ENCODE measurements at regions not wholly inside any gene's neighbourhood (a gene's known extent, or its start where the extent isn't known, plus 50 kb on each side); places are given as distances from the start of the nearest gene placed in this dataset.
A peak's percentile ranks its signal among the peaks of the same experiment; 100 is the strongest.
"Not testable (repeated sequence)": the region's sequence is repeated elsewhere in the genome, so short reads cannot be mapped to it uniquely, and the experiment has no call there.

DNA sequence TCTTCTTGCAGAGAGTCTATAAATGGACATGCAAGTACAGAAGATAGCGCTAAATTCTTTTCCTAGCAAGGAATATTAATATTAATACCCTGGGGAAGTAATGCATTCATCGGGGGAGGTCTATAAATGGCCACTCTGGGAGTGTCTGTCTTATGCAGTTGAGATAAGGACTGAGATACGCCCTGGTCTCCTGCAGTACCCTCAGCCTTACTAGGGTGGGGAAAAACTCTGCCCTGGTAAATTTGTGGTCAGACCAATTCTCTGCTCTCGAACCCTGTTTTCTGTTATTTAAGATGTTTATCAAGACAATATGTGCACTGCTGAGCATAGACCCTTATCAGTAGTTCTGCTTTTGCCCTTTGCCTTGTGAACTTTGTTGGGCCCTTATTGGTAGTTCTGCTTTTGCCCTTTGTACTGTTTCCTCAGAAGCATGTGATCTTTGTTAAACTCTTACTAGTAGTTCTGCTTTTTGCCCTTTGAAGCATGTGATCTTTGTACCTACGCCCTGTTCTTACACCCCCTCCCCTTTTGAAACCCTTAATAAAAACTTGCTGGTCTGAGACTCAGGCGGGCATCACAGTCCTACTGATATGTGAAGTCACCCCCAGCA, 1956.2 kb downstream of the PCDH9 start:
- DNase-seq = peak; percentile 9 to 14

DNA sequence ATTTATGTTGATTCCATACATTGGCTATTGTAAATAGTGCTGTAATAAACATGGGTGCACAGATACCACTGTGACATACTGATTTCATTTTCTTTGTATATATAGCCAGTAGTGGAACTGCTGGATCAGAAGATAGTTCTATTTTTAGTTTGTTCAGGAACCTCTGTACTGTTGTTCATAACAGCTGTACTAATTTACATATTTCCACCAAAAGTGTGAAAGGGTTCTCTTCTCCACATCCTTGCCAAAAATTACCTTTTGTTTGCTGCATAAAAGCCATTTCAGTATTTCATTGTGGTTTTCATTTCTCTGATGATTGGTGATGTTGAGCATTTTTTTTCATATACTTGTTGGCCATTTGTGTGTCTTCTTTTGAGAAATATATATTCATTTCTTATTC, 1962.1 kb downstream of the PCDH9 start:
- no peak for DNase-seq

DNA sequence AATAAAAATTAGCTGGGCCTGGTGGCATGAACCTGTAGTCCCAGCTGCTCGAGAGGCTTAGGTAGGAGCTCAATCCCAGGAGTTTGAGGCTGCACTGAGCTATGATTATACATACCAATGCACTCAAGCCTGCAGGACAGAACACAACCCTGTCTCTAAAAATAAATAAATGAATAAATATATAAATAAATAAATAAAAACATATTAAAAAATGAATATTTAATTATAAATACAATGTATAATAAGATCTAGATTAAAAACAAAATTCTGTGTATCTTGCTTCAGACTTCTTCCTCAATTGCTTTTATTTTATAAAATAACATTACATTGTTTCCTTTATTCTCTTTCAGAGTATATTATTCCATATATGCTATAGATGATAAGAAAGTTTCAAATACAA, 1964.1 kb downstream of the PCDH9 start:
- no peak for DNase-seq

DNA sequence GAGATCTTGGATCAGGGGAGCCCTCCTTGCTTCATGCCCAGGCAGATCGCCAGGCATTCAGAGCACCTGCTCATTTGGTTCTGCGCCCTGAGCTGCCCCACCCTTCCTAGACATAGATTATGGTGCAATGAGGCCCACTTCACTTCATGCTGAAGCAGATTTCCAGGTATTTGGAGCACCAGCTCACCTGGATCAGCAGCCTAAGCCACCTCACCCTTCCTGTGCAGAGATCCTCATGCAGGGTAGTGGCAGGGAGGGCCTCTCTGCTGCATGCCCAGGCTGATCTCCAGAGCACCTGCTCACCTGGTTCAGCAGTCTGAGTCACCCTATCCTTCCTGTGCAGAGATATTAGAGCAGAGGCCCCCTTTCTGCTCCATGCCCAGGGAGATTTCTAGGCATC, 1966.1 kb downstream of the PCDH9 start:
- DNase-seq = no peak

DNA sequence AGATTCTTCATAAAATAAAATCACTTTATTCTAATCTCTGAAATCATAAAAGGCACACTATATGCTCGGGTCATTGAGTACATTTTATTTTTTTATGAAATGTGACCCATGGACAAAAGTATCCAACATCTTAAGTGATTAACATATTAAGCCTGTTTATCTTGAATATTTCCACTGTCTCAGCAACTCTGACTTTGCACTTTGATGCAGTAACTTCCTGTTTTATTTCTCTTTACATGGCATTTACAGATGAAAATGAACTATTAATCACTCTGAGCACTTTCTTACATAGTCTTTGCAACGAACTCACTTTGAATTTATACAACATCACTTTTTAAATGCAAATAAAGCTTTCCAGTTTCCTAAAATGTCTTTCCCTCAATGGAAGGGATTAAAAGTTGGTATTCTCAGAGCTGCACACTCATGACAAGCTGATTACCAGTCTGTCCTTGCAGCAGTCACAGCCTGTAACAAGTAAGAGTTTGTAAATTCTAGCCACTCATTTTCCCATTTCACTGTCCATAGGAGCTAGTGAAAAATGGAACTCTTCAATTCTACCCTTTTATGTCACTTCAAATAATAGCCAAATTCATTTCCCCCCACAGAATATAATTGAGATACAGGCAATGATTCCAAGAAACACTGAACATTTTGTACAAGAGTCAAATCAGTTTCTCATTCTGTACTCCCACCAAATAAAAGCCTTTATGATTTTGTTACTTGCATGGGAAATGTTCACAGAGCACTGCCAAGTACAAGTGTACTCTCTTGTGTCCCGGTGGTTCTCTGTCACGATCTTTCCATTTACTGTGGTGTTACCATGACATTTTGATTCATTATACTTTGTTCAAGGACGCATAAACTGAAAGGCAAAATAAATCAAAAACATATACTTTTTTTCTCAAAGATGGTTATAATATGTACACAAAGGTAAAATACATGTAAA, 1968.9 kb downstream of the PCDH9 start:
- DNase-seq = peak; percentile 5 to 7

DNA sequence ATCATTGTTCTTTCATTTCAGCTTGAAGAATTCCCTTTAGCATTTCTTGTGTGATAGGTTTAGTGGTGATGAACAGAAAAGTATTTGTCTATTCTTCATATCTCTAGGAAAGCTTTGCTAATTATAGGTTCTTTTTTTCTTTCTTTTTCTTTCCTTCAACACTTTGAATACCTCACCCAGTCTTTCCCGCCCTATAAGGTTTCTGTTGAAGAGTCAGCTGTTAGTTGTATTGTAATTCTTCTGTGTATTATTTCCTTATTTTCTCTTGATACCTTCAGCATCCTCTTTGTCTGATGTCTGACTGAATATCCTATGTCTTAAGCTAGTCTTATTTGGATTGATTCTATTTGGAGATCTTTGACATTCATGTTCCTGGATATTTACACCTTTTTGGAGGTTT, 1989.4 kb downstream of the PCDH9 start:
- no peak for DNase-seq

DNA sequence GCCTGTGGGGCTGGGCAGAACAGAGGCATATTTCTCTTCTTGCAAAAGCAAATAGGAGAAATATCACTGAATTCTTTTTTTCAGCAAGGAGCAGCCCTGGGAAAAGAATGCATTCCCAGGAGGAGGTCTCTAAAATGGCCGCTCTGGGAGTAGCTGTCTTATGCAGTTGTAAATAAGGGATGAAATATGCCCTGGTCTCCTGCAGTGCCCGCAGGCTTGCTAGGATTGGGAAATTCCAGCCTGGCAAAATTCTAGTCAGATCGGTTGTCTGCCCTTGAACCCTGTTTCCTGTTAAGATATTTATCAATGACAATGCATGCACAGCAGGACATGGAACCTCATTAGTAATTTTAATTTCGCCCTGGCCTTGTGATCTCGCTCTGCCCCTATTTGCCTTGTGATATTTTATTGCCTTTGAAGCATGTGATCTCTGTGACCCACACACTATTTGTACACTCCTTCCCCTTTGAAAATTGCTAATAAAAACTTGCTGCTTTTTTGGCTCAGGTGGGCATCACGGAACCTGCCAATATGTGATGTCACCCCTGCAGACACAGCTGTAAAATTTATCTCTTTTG, 1993.2 kb downstream of the PCDH9 start:
- DNase-seq = no peak

DNA sequence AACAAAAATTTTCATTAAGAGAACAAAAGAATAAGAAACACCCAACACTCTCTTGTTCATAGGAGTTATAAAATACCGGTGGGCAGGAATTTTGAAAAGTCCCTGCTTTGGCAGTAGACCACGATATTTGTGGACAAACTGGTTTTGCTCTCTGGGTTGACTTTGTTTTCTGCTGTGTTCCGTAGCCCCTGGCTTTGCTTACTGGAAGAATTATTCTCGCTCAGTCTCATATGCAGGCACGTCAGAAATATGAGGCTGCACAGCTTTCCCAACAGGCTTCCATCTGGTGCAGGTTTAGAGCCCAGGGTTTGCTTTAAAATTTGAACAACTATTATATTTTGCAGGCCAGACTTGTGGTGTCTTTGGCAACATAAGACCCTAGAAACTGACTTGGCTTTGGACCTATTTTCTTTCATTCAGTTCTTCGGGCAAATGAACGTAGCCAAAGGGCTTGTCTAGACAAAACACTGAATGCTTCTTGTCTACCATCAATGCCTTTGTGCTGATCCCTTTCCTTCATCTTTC, 2012.6 kb downstream of the PCDH9 start:
- DNase-seq = no peak

DNA sequence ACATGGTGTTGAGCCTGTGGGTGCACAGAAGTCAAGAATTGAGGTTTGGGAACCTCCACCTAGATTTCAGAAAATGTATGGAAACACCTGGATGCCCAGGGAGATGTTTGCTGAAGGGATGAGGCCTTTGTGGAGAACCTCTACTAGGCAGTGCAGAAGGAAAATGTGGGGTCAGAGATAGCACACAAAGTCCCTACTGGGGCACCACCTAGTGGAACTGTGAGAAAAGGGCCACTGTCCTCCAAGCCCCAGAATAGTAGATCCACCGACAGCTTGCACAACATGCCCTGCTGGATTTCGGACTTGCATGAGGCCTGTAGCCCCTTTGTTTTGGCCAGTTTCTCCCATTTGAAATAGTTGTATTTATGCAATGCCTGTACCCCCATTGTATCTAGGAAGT, 2027.3 kb downstream of the PCDH9 start:
- not testable (repeated sequence) for DNase-seq

DNA sequence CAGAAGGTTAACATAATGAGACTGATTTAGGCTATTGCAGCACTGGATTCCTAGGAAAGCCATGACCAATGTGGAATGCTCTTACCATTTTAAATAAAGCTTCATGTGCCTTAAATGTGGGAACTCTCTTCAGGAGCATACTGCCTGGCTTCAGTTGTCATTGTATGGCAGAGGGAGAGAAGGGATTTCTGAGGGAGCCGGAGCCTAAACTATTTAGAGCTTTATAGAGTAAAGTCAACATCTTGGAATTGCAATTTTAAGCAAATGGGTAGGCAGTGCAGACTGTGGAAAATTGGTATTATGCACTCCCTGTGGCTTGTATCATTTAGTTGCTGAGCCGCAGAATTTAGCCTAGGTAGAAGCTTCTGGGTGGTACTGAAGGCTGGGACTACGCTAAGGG, 2041.4 kb downstream of the PCDH9 start:
- DNase-seq = no peak

DNA sequence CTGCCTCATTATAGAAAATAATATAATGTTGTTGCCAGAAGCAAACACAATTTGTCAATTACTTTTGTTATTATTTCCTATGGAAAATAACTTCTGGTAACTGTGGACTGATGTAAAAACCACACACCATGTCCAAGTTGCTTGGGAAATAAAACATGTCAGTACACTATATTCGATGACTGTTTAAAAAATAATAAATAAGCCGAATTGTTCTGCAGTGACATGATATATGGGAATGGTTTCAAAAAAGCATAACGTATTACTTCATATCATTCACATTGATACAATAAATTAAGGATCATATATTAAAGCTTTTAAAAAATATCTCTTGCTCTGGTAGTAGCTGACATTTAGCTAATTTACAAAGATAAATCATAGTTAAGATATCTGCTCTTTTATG, 2062.1 kb downstream of the PCDH9 start:
- no peak for DNase-seq

DNA sequence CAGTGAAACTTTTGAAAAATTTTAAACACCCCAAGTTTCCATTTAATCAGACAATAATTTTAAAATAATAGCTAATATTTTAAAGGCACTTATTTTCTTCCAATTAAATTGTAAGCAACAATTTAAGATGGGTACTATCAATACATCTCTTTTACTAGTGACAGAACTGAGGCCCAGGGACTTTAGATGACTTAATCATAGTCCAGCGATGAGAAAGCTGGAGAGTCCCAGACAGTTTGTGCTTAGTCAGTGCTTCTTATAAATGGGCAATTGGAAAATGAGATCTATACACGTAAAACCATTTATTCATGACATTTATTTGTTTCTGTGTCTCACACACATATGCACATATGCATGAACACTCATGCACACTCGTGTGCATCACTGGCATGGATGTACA, 2063.5 kb downstream of the PCDH9 start:
- no peak for DNase-seq

DNA sequence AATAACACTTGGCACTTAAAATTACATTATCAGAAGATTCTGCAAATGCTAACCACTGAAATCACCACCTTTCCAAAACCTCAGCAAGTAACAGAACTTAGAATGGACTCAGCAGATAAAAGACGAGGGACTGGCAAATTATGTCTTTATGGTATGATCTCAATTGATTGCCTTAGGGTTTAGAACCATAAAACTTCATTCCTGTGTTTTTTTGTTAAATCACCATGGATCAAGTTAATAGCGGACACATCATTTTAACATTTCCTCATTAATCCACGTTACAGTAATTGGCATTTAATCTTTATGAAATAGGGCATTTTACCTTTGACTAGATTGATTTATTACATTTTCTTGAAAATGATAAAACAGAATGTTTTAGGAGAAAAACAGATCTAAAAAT, 2070.3 kb downstream of the PCDH9 start:
- no peak for DNase-seq

DNA sequence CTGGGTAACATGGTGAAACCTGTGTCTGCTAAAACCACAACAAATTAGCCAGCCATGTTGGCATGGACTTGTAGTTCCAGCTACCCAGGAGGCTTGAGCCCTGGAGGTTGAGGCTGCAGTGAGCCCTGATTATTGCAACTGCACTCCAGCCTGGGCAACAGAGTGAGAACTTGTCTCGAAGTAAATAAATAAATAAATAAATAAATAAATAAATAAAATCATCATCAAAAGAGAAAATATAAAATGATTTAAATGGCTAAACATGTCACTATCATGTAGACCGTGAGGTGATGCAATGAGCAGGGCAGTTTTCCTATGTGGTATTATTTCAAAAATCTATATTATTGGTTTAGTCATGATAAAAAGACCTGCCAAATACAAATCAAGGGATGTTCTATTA, 2074.3 kb downstream of the PCDH9 start:
- DNase-seq = no peak

DNA sequence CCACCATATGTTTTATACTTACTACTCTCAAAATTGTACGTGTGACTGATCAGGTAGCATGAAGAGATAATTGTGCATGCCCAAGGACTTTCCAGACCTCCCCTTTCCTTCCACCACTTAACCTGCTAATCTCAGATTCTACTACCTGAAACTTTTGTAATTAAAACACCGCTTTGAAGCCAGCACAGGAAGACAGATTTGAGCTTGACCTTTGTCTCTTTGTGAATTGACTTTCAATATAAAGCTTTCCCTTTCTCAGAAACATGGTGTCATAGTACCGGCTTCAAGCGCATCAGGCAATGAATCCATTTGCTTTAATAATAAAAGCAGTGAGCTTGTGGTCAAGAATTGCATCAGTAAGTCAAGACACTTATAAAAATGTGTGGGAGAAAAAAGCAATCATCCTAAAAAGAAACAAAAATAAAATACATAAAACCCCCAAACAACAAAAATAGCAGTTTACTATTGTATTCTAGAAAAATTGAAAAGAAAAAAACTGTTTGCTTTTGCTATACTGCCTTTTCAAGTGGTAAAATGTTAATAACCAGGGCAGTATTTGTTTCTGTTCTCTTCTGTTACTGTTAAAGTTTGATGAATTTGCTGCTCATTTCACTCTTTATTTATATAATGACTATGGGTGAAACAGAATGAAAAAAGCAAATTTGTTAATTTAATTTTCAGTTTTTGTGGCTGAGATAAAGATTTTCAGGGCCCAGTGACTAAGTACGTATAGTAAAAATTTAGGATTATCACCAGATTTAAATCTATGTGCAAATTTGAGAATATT, 2075.3 kb downstream of the PCDH9 start:
- no peak for DNase-seq

DNA sequence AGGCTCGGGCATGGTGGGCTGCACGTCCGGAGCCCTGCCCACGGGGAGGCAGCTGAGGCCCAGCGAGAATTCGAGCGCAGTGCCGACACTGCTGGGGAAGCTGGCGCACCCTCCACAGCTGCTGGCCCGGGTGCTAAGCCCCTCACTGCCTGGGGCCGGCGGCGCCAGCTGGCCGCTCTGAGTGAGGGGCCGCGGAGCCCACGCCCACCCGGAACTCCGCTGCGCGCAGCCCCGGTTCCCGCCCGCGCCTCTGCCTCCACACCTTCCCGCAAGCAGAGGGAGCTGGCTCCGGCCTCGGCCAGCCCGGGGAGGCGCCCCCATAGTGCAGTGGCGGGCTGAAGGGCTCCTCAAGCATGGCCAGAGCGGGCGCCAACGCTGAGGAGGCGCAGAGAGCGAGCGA, 2080.4 kb downstream of the PCDH9 start:
- DNase-seq = no peak

DNA sequence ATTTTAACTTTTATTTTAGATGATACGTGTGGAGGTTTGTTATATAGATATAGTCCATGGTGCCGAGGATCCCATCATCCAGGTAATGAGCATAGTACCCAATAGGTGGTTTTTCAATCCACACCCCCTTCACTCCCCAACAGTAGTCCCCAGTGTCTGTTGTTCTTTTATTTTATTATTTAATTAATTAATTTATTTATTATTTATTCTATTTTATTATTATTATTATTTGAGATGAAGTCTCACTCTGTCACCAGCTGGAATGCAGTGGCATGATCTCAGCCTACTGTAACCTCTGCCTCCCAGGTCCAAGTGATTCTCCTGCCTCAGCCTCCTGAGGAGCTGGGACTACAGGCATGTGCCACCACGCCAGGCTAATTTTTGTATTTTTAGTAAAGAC, 2086.2 kb downstream of the PCDH9 start:
- no peak for DNase-seq

DNA sequence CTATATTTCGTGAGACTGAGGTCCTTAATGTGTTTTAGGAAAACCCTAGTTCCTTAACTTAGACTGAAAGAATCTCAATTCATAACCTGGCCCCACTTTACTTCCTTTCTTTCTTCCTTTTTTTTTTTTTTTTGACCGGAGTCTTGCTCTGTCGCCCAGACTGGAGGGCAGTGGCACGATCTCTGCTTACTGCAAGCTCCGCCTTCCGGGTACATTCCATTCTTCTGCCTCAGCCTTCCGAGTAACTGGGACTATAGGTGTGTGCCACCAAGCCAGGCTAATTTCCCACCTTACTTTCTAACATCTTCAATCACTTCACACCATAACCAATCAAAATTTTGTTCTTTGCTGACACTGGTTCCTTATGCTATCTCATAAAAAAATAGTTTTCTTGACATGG, 2097.0 kb downstream of the PCDH9 start:
- DNase-seq = no peak

DNA sequence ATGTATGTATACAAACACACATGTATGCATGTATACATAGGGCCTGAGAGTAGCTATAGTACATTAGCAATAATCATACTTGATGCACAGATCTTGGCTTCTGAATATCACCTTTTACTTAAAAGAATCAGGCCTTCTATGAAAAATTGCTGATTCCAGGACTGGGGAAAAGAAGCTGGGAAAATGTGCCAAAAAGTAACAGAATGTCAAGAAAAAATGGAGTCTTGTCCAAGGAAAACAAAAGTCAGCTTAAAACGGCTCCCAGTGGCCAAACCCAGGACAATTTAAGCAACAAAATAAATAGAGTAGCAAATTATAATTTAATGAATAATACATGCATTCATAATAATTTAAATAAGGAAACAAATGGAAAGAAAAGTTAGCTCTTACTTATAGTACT, 2104.9 kb downstream of the PCDH9 start:
- DNase-seq = no peak

DNA sequence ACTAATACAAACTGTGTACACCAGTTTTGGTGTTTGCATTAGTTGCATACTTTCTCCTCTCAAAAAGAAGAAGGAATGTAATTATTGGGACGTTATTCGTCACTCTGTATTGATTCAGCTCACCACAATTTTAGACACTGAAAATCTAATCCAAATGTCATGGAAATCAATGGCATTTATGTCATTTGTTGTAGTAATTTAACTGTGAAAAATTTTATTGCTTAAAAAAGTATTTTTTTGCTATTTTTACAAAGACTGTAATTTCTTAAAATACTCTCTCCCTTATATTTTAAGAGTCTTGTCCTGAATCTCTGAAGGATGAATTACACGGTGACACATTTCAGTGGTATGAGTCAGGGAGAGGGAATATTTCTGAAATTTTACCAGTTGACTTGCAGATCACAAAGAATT, 2117.6 kb downstream of the PCDH9 start:
- DNase-seq = no peak

DNA sequence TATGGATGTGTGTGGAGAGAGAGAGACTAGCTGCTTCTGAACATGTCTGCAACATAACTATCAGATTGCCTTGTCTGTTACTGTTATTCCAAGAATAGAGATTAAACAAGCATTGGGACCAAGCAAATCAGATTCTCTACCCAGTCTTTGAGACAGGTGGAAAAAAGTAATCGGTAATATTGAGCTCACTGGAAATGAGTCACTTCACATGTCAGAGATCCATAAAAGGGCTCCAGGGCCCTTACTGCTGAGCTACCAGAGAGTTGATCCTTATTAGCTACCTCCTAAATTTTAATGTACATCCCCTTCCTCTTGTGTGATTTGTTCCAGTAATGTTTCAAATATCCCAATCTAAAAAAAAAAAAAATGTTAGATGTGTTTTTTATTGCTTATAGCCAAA, 2118.0 kb downstream of the PCDH9 start:
- no peak for DNase-seq

DNA sequence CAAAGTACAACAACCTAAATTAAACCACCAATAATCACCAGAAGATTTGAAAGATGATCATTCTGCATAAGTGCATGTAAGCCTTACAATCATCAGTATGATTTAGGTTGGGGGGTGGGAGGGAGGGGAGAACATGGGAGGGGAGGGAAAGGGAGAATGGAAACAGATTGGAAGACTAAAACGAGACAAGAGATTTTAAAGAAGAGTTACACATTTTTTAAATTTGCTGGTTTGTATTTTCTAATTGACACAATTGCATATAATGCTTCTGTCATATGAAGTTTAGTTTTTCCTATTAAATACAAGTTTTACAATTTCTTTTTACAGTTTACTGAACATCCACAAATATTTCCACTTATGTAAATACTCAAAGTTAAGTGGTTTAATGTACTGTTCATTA, 2118.9 kb downstream of the PCDH9 start:
- DNase-seq = no peak

DNA sequence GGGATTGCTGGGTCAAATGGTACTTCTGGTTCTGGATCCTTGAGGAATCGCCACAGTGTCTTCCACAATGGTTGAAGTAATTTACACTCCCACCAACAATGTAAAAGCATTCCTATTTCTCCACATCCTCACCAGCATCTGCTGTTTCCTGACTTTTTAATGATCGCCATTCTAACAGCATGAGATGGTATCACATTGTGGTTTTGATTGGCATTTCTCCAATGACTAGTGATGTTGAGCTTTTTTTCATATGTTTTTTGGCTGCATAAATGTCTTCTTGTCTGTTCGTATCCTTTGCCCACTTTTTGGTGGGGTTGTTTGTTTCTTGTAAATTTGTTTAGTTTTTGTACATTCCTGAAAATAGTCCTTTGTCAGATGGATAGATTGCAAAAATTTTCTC, 2125.7 kb downstream of the PCDH9 start:
- not testable (repeated sequence) for DNase-seq
